Testis (tissue), 2 donors: ENCODE measurements at regions not wholly inside any gene's neighbourhood (a gene's known extent, or its start where the extent isn't known, plus 50 kb on each side); places are given as distances from the start of the nearest gene placed in this dataset.
A peak's percentile ranks its signal among the peaks of the same experiment; 100 is the strongest.

Source experiments
- DNase-seq: peaks from one replicate; pipeline ENCODE4 v3.0.0-alpha.2; 2019
- H3K27ac ChIP-seq, 2 donors: fragments of 200-600 bp; sonication (generic); one replicate each; pipeline ENCODE4 v1.5.1; 2019
- H3K27me3 ChIP-seq: fragments of 200-600 bp; sonication (generic); one replicate; pipeline ENCODE4 v1.5.1; 2019
- H3K36me3 ChIP-seq: fragments of 200-600 bp; sonication (generic); one replicate; pipeline ENCODE4 v1.5.1; 2017; ENCODE audit warnings: low read depth; ENCODE audit errors: missing control alignments
- H3K4me1 ChIP-seq: fragments of 200-600 bp; sonication (generic); one replicate; pipeline ENCODE4 v1.5.1; 2019
- H3K4me3 ChIP-seq, 2 donors: fragments of 200-600 bp; sonication (generic); one replicate each; pipeline ENCODE4 v1.5.1; 2017 to 2019
- H3K9me3 ChIP-seq: fragments of 200-600 bp; sonication (generic); one replicate; pipeline ENCODE4 v1.5.1; 2017
- POLR2A ChIP-seq: fragments of 450-650 bp; IDR thresholded peaks from one replicate; pipeline ENCODE4 v1.6.1; 2017; ENCODE audit warnings: antibody characterized with exemption, mild to moderate bottlenecking, moderate library complexity
- whole genome bisulfite sequencing, 2 donors: methylation state at CpG; one replicate each; pipeline ENCODE4 v1.1.5; 2018; 5-methylcytosine and 5-hydroxymethylcytosine counted together
- intact Hi-C: fragments of 100-400 bp; cut with DNase I; formaldehyde crosslinking; loops from one replicate; pipeline ENCODE4 v1.15.1; 2023; ENCODE audit warnings: low total_unique reads
- TF ChIP-seq, protein P1 (sequence below), 3 experiments: fragments of 450-650 bp in 2 of 3; fragments of 200-600 bp in 1 of 3; sonication (generic) in 1 of 3; IDR thresholded peaks; one replicate each; pipeline ENCODE4 v1.5.1; 2016 to 2019; ENCODE audit warnings: antibody characterized with exemption in 3 of 3, mild to moderate bottlenecking in 2 of 3, moderate library complexity in 1 of 3

DNA sequence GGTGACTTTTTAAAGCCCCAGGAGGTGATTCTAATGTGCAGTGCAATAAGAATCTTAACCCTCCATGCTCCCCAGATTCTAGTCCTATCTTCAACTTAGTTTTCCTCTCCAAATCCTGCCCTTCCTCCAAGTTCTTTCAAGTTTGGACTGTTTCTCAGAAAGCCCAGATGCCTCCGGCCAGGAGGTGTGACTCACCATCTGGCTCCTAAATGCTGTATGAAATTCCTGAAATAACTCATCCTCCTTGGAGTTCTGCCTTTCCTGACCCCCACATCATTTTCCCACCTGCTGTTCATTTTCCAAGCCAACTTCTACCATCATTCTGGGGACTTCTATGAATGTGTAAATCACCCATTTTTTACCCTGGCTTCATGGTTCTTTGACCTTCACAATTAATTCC is 118.2 kb upstream of the NOL4 start:
- no peaks in the 10 kb centered on the region for H3K36me3 ChIP-seq
- no peaks in the 10 kb centered on the region for H3K4me1 ChIP-seq
- no peaks in the 10 kb centered on the region for H3K27me3 ChIP-seq
- TF ChIP-seq, protein P1, sequence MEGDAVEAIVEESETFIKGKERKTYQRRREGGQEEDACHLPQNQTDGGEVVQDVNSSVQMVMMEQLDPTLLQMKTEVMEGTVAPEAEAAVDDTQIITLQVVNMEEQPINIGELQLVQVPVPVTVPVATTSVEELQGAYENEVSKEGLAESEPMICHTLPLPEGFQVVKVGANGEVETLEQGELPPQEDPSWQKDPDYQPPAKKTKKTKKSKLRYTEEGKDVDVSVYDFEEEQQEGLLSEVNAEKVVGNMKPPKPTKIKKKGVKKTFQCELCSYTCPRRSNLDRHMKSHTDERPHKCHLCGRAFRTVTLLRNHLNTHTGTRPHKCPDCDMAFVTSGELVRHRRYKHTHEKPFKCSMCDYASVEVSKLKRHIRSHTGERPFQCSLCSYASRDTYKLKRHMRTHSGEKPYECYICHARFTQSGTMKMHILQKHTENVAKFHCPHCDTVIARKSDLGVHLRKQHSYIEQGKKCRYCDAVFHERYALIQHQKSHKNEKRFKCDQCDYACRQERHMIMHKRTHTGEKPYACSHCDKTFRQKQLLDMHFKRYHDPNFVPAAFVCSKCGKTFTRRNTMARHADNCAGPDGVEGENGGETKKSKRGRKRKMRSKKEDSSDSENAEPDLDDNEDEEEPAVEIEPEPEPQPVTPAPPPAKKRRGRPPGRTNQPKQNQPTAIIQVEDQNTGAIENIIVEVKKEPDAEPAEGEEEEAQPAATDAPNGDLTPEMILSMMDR (IDR thresholded peaks at IDR 0.05), result no peak
- no peak for TF ChIP-seq POLR2A
- intact Hi-C loops, result no loop called here
- H3K27ac ChIP-seq, result no peak overlapping the region
- no peak overlapping the region for H3K4me3 ChIP-seq
- no peaks in the 10 kb centered on the region for H3K9me3 ChIP-seq
- 45 to 72% methylated on average over 1 of the region's 1 CpG for WGBS, 2 donors
- no peak for DNase-seq

DNA sequence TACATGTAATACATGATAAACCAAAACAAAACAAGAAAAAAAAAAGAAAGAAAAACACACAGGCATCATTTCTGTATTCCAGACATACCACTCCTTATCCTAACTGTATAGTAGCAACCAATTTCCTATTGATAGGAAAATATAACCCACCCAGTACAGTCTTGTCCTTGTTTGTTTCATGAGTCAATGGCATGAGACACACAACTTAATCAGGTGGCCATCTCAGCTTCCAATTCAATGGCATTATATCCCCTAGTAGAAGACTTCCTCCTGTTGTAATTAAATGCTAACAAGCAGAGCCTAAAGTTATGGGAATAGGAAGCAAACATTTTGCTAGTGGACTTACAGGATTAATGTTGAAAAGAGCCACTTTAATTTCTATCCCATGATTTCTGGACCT is 121.0 kb upstream of the NOL4 start:
- intact Hi-C loops, result no loop called here
- no peaks in the 10 kb centered on the region for H3K36me3 ChIP-seq
- no peaks in the 10 kb centered on the region for H3K4me1 ChIP-seq
- H3K4me3 ChIP-seq, result no peak overlapping the region
- H3K27me3 ChIP-seq, result no peaks in the 10 kb centered on the region
- no peaks in the 10 kb centered on the region for H3K9me3 ChIP-seq
- DNase-seq, result no peak
- TF ChIP-seq, protein P1 (IDR thresholded peaks at IDR 0.05), result no peak
- TF ChIP-seq POLR2A, result no peak
- no peak overlapping the region for H3K27ac ChIP-seq

DNA sequence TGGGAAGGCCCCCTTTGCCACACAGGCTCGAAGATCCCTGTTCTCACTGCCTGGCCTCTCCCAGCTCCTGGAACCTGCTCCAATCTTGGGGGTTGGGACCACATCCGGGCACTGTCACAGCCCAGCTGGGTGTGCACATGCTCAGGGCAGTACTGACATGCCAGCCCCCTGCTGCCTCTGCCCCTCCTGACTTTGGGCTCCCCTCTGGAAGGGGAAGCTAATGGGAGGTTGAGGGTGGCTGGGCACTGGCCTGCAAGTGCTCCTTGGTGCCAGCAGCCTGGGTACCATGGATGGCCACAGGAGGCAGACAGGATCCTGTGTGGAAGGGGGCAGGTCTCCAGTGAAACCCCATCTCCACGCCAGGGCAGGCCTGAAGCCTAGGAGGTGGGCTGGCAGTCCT is 126.1 kb upstream of the NOL4 start:
- H3K4me3 ChIP-seq, result no peak overlapping the region
- no peak for TF ChIP-seq POLR2A
- TF ChIP-seq, protein P1 (IDR thresholded peaks at IDR 0.05), result no peak
- H3K36me3 ChIP-seq, result no peaks in the 10 kb centered on the region
- H3K9me3 ChIP-seq, result no peaks in the 10 kb centered on the region
- no peak overlapping the region for H3K27ac ChIP-seq
- intact Hi-C loops, result no loop called here
- 78% methylated on average over 3 of the region's 3 CpGs; no CpG with 5 or more reads in 1 of the 2 donors for WGBS, 2 donors
- DNase-seq, result no peak
- H3K27me3 ChIP-seq, result no peaks in the 10 kb centered on the region
- H3K4me1 ChIP-seq, result no peaks in the 10 kb centered on the region

DNA sequence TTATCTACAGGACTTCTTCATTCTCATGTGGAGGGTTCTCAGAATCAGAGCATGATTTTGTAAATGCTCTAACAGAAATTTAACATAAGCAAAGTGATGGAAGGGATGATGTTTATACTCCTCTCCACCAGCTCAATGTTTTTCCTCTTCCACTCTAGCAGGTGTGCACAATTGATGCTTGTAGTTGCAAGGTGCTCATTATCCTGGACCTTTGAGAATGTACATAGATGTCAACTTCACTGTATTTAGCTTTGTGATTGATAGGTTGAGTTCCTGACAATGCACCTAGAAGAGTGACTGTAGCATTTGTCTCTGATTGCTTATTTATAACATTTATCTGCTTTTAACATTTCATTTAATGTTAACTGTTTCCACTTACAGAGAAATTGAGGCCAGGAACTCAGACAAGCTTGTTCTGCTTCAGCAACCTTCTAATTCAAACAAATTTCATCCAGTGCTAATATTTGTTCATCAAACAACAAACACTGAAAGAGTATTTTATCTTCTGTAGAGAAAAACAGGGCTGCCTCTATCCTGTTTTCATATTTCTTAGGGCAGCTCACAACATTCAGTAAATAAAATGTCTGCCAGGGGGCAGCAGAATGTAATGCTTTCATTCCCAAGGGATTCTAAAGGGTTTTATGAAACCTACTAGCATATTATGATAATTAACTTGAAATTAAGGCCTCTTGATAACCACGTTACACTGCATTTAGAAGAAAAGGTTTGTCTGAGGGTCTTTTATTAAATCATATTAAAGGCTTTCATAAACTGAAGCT is 127.9 kb upstream of the NOL4 start:
- TF ChIP-seq, protein P1 (IDR thresholded peaks at IDR 0.05), result peak in 1 of 3 experiments; percentile 24
- no peak for TF ChIP-seq POLR2A
- DNase-seq, result peak; percentile 43
- no peak overlapping the region for H3K4me3 ChIP-seq
- no peaks in the 10 kb centered on the region for H3K27me3 ChIP-seq
- H3K27ac ChIP-seq, result no peak overlapping the region
- no peaks in the 10 kb centered on the region for H3K36me3 ChIP-seq
- intact Hi-C loops, result no loop called here
- 37 to 43% methylated on average over 1 of the region's 1 CpG for WGBS, 2 donors
- no peaks in the 10 kb centered on the region for H3K9me3 ChIP-seq
- no peaks in the 10 kb centered on the region for H3K4me1 ChIP-seq

GRCh38 chr18:34354351-34354750 is 129.6 kb upstream of the NOL4 start:
- no peak for DNase-seq
- Histone ChIP-seq H3K36me3 (no peaks in the 10 kb centered on the region), H3K4me3 (no peak overlapping the region), H3K27ac (no peak overlapping the region), H3K9me3 (no peaks in the 10 kb centered on the region), H3K27me3 (no peaks in the 10 kb centered on the region), H3K4me1 (no peaks in the 10 kb centered on the region)
- WGBS, 2 donors, result 76 to 80% methylated on average over 3 of the region's 3 CpGs
- intact Hi-C loops, result no loop called here
- TF ChIP-seq POLR2A, result no peak
- TF ChIP-seq, protein P1 (IDR thresholded peaks at IDR 0.05), result no peak
